GM10248 (cell line): ENCODE measurements at regions not wholly inside any gene's neighbourhood (a gene's known extent, or its start where the extent isn't known, plus 50 kb on each side); places are given as distances from the start of the nearest gene placed in this dataset.

Experiments
- CTCF ChIA-PET: fragments of 300-600 bp; sonication (Branson Sonifier 250); formaldehyde crosslinking; extraction: SDS; loops from one replicate; lab custom pipeline; 2021; ENCODE audit warnings: antibody characterized with exemption; lab: Yijun Ruan, JAX
- POLR2A ChIA-PET: fragments of 350-650 bp; sonication (Branson Sonifier 250); formaldehyde crosslinking; extraction: SDS; loops from one replicate; lab custom pipeline; 2020; ENCODE audit warnings: antibody characterized with exemption; lab: Yijun Ruan, JAX
- DNase-seq: peaks from one replicate; pipeline ENCODE4 v3.0.0; 2012; ENCODE audit errors: extremely low spot score
- TF ChIP-seq, protein P1 (sequence below): IDR thresholded peaks from 2 replicates; pipeline ENCODE4 v1.5.1; 2012; ENCODE audit warnings: mild to moderate bottlenecking, low read depth; ENCODE audit errors: extremely low read depth, missing control alignments, control extremely low read depth

DNA sequence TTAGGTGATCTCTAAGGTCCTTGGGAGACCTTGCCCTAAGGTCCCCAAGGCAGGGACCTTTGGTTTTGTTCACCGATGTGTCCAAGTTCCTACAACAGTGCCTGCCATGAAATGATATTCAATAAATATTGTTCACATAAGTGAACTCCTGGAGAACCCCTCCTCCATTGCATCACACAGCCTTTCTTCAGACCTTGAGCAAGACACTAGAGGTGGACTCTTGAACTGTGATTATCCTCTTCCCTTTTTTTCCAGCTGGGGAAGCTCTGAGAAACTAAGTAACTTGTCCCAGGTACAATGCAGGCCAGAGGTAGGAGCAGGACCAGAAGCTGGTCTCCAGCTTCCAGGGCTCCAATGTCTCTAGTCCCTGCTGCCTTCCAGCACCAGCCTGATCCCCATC, 76.6 kb upstream of the LMO1 start:
- POLR2A ChIA-PET = no interaction called here
- no peak for DNase-seq
- TF ChIP-seq, protein P1, sequence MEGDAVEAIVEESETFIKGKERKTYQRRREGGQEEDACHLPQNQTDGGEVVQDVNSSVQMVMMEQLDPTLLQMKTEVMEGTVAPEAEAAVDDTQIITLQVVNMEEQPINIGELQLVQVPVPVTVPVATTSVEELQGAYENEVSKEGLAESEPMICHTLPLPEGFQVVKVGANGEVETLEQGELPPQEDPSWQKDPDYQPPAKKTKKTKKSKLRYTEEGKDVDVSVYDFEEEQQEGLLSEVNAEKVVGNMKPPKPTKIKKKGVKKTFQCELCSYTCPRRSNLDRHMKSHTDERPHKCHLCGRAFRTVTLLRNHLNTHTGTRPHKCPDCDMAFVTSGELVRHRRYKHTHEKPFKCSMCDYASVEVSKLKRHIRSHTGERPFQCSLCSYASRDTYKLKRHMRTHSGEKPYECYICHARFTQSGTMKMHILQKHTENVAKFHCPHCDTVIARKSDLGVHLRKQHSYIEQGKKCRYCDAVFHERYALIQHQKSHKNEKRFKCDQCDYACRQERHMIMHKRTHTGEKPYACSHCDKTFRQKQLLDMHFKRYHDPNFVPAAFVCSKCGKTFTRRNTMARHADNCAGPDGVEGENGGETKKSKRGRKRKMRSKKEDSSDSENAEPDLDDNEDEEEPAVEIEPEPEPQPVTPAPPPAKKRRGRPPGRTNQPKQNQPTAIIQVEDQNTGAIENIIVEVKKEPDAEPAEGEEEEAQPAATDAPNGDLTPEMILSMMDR = no peak
- CTCF ChIA-PET = interaction anchor here (1.0 to 1.2 kb wide), 2 partner anchors 30 to 227 kb away, joined by 3 to 7 read pairs; no protein-coding TSS in a partner anchor

DNA sequence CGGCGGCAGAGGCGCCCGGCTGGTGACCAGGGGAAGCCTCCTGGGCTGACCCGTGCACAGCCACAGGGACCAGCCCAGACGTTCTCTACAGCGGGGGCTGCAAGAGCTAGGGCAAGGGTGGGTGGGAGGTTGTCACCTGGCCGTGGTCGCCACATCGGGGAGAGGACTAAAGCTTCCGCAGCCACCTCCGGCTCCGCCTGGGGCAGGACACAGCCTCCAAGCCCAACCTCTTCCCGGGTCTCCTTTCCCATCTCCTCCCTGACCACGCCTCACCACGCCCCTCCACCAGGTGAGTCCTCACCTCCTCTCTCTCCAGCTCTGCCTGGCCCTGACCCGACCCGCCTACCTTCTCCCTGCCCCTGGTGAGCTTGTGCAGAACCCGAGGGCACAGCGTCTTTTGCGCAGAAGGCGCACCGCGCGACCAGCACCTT, 75.9 kb upstream of the LMO1 start:
- DNase-seq = no peak
- TF ChIP-seq, protein P1 = no peak
- ChIA-PET POLR2A (no interaction called here), CTCF (interaction anchor here (1.0 kb wide), 1 partner anchor 29 kb away, joined by 3 read pairs; no protein-coding TSS in a partner anchor)

DNA sequence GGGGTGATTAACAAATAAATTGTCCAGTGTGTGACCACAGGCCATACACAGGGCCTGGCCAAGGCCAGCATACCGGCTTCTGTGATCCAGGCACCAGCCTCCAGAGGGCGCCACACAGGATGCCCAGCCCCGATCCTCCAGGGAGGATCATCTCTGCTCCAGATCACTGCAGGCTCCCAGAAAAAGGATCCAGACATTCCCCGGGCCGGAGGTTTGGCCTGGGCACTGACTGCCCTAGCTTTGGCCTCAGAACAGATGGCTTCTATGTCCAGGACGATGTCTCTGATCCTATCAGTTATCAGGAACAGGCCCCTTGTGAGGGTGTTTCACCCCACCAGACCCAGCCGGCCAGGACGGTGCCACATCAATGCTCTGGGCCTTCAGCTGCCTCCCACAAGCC, 74.5 kb upstream of the LMO1 start:
- TF ChIP-seq, protein P1 = peak; percentile 65
- ChIA-PET POLR2A (no interaction called here), CTCF (interaction anchor here (1.1 to 1.7 kb wide), 3 partner anchors 10 to 228 kb away, joined by 3 to 12 read pairs (median 4); no protein-coding TSS in a partner anchor)
- DNase-seq = peak; percentile 76

DNA sequence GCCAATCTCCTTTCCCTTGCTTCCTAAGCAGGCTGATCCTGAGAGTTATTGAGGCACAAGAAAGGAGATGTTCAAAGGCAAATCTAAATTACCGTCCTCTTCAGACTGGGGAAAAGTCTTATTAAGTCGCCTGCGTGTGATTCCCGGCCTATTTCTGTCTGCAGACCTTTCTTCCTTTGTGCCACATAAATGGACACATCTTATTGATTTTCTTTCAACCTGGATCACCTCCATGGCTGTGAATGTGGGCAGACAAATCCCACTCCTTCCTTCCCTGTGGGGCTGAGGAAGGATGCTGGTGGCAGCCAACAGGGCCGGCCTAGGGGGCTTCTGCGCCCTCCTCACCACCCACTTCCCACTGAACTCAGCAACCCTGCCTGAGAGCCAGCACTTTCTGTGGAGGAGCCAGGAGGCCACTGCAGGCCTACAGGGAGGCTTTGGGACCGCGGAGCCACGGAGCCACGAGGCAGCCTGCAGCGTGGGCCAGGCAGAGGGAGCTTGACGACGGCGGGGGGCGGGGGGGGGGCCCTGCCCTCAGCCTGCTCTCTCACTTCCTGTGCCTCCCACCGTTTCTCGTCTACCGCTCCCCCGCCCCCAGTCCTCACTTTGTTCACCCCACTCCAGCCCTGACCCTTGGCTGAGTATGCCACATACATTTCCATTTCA, 73.6 kb upstream of the LMO1 start:
- TF ChIP-seq, protein P1 = no peak
- ChIA-PET POLR2A (no interaction called here), CTCF (interaction anchor here (0.8 to 1.7 kb wide), 4 partner anchors 9 to 270 kb away, joined by 3 to 12 read pairs (median 4); no protein-coding TSS in a partner anchor)
- no peak for DNase-seq

DNA sequence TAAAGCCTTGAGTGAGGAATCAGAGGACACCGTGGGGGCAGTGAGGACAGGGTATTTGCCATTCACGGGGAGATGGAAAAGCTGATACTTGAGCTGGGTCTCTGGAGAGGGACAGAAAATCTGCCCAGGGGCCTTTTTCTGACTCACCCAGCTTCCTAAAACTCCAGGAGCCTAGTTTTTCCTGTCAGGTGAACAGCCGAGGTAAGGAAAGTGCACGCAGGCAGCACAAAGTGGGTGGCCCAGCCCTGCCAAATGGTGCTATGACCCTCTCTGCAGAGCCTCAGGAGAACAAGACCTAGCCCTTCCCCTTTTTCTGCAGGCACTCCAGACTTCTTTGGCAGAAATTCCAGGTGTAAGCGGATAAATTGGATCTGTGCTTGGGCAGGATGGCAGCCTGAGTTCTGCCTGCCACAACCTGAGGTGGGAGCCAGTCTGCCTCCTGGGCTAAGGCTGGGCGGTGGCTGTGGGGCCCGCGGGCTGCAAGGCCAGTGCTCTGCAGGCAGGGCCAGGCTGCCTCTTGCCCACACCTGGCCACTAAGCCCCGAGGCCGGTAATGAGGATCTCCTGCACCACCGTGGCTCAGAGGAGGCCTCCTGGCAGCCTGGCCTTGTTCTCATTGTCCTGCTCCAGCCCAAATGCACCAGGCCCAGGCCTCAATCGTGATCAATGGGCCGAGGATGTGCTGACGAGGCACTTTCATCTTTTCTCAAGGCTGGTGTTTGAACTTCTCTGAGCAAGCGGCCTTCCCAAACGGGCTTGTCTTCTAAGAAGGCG, 72.9 kb upstream of the LMO1 start:
- TF ChIP-seq, protein P1 = no peak
- DNase-seq = no peak
- ChIA-PET POLR2A (no interaction called here), CTCF (interaction anchor here (1.4 kb wide), 1 partner anchor 230 kb away, joined by 6 read pairs; no protein-coding TSS in a partner anchor)

DNA sequence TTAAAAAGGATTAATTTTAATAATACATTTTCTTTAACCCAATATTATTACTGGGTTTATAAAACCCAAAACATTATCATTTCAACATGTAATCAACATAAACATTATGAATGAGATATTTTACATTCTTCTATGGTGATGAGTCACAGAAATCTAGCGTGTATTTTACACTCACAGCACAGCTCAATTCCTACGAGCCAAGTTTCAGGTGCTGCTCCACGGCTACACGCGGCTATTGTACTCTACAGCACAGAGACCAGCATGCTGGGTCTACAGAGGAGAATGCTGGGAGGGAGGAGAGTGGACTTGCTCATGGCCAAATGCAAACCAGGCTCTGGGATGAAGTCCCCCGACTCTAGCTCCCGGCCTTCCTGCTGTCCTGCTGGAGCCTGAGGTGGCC, 72.0 kb upstream of the LMO1 start:
- ChIA-PET POLR2A (no interaction called here), CTCF (interaction anchor here (1.4 kb wide), 1 partner anchor 231 kb away, joined by 6 read pairs; no protein-coding TSS in a partner anchor)
- TF ChIP-seq, protein P1 = no peak
- no peak for DNase-seq
